Neural cell (in vitro differentiated cells): ENCODE measurements at regions not wholly inside any gene's neighbourhood (a gene's known extent, or its start where the extent isn't known, plus 50 kb on each side); places are given as distances from the start of the nearest gene placed in this dataset.

ENCODE experiments used
- H2AFZ ChIP-seq: fragments of 200-600, 300-800 bp; sonication (generic), shearing (Covaris generic); 2 replicates; pipeline ENCODE4 v1.6.0; 2014; ENCODE audit warnings: low read depth, mild to moderate bottlenecking, antibody characterized with exemption, low read length, moderate library complexity
- H3F3A ChIP-seq: fragments of 200-600 bp; shearing (Covaris generic); 2 replicates; pipeline ENCODE4 v1.6.1; 2016; ENCODE audit warnings: mild to moderate bottlenecking, moderate library complexity, mixed read lengths, antibody characterized with exemption, low read length; ENCODE audit not compliant: insufficient read depth, poor library complexity, severe bottlenecking
- H3K27ac ChIP-seq: fragments of 200-600, 300-800 bp; sonication (generic), shearing (Covaris generic); 2 replicates; pipeline ENCODE4 v1.5.1; 2014; ENCODE audit warnings: mild to moderate bottlenecking, low read length, moderate library complexity
- H3K27me3 ChIP-seq: fragments of 300-800, 200-600 bp; sonication (generic), shearing (Covaris generic); 2 replicates; pipeline ENCODE4 v1.6.0; 2014; ENCODE audit warnings: mild to moderate bottlenecking, low read depth, low read length, moderate library complexity; ENCODE audit not compliant: insufficient read depth
- H3K36me3 ChIP-seq: fragments of 300-800, 200-600 bp; sonication (generic), shearing (Covaris generic); 2 replicates; pipeline ENCODE4 v1.5.1; 2014; ENCODE audit warnings: mild to moderate bottlenecking, antibody characterized with exemption, low read length, moderate library complexity; ENCODE audit not compliant: insufficient read depth
- H3K4me2 ChIP-seq: fragments of 300-800, 200-600 bp; sonication (generic), shearing (Covaris generic); 2 replicates; pipeline ENCODE4 v1.6.0; 2014; ENCODE audit warnings: mild to moderate bottlenecking, low read length
- H3K4me3 ChIP-seq: fragments of 300-800, 200-600 bp; sonication (generic), shearing (Covaris generic); 2 replicates; pipeline ENCODE4 v1.5.1; 2014; ENCODE audit warnings: mild to moderate bottlenecking, low read length, moderate library complexity
- H3K79me2 ChIP-seq: fragments of 200-600 bp; shearing (Covaris generic); replicated peaks from 2 replicates; pipeline ENCODE4 v1.6.0; 2014; ENCODE audit warnings: mild to moderate bottlenecking, low read length, moderate library complexity; ENCODE audit not compliant: insufficient read depth
- H3K9ac ChIP-seq: fragments of 300-800, 200-600 bp; sonication (generic), shearing (Covaris generic); 2 replicates; pipeline ENCODE4 v1.6.1; 2016; ENCODE audit warnings: mild to moderate bottlenecking, low read length, mixed read lengths
- H3K9me2 ChIP-seq: fragments of 200-600 bp; shearing (Covaris generic); 2 replicates; pipeline ENCODE4 v1.6.1; 2016; ENCODE audit warnings: mild to moderate bottlenecking, low read length, mixed read lengths; ENCODE audit not compliant: insufficient read depth
- H3K9me3 ChIP-seq: fragments of 200-600, 300-800 bp; sonication (generic), shearing (Covaris generic); 2 replicates; pipeline ENCODE4 v1.6.1; 2016; ENCODE audit warnings: mild to moderate bottlenecking, mixed run types, low read length, moderate library complexity, mixed read lengths
- H4K20me1 ChIP-seq: fragments of 200-600 bp; shearing (Covaris generic); 2 replicates; pipeline ENCODE4 v1.6.1; 2016; ENCODE audit warnings: mild to moderate bottlenecking, mixed run types; ENCODE audit not compliant: insufficient read depth
- CTCF ChIP-seq: fragments of 450-650 bp; IDR thresholded peaks from 2 replicates; pipeline ENCODE4 v1.5.1; 2014; ENCODE audit warnings: antibody characterized with exemption, mild to moderate bottlenecking, moderate library complexity; ENCODE audit not compliant: poor library complexity, severe bottlenecking
- EP300 ChIP-seq: fragments of 450-650 bp; conservative IDR thresholded peaks from 2 replicates; pipeline ENCODE4 v1.6.1; 2014; ENCODE audit warnings: antibody characterized with exemption, mild to moderate bottlenecking, moderate library complexity; ENCODE audit not compliant: poor library complexity, severe bottlenecking
- EZH2 ChIP-seq: fragments of 200-600, 300-800 bp; shearing (Covaris generic), sonication (generic); IDR thresholded peaks from 2 replicates; pipeline ENCODE4 v1.6.1; 2014; ENCODE audit warnings: antibody characterized with exemption, low read length, borderline replicate concordance, mild to moderate bottlenecking; ENCODE audit not compliant: insufficient read depth, poor library complexity, severe bottlenecking
- MXI1 ChIP-seq: fragments of 450-650 bp; conservative IDR thresholded peaks from 2 replicates; pipeline ENCODE4 v1.6.1; 2014; ENCODE audit warnings: antibody characterized with exemption, mild to moderate bottlenecking; ENCODE audit not compliant: poor library complexity, severe bottlenecking
- POLR2AphosphoS5 ChIP-seq: IDR thresholded peaks from 2 replicates; pipeline ENCODE4 v1.6.1; 2012
- RAD21 ChIP-seq: fragments of 450-650 bp; conservative IDR thresholded peaks from 2 replicates; pipeline ENCODE4 v1.6.1; 2014; ENCODE audit warnings: antibody characterized with exemption, mild to moderate bottlenecking, moderate library complexity
- REST ChIP-seq: IDR thresholded peaks from 2 replicates; pipeline ENCODE4 v1.6.1; 2012; ENCODE audit warnings: borderline replicate concordance
- SMC3 ChIP-seq: fragments of 450-650 bp; conservative IDR thresholded peaks from 2 replicates; pipeline ENCODE4 v1.6.1; 2014; ENCODE audit warnings: antibody characterized with exemption, mild to moderate bottlenecking, moderate library complexity; ENCODE audit not compliant: poor library complexity
- TAF1 ChIP-seq: IDR thresholded peaks from 2 replicates; pipeline ENCODE4 v1.6.1; 2012; ENCODE audit warnings: low read depth

DNA sequence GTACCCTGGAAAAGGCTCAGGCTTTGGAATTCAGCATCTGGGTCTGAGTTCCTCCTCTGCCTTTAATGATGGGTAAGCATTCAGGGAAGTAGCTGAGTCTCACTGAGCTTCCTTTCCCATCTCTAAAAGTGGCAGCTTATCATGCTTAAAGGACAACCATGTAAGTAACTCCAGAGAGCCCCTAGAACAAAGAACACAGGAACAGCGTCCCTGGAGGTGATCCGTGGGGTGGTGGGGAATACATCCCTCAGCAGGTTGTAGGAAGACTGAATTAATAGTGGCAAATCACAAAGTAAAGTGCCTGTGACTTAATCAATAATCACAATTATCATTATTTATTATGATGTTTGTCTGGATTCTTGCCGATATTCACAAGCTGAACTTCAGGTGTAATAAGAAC lies 114.7 kb upstream of the ISX start:
- Histone ChIP-seq H3K4me3 (no peak overlapping the region), H3K9ac (no peak overlapping the region), H3K9me2 (no peaks in the 10 kb centered on the region), H4K20me1 (no peaks in the 10 kb centered on the region), H3K4me2 (no peak overlapping the region), H3K27ac (no peak overlapping the region), H3K36me3 (no peaks in the 10 kb centered on the region), H3K27me3 (no peaks in the 10 kb centered on the region), H3K79me2 (no peaks in the 10 kb centered on the region), H3K9me3 (no peaks in the 10 kb centered on the region), H2AFZ (no peak overlapping the region), H3F3A (no peaks in the 10 kb centered on the region)
- TF ChIP-seq CTCF: no peak
- no peak for TF ChIP-seq EP300
- no peak for TF ChIP-seq POLR2AphosphoS5
- TF ChIP-seq RAD21: no peak
- no peak for TF ChIP-seq SMC3
- TF ChIP-seq TAF1: no peak
- TF ChIP-seq MXI1: no peak
- no peak for TF ChIP-seq EZH2
- TF ChIP-seq REST: no peak

- no peaks in the 10 kb centered on the region for H3F3A ChIP-seq
- no peaks in the 10 kb centered on the region for H3K79me2 ChIP-seq
- no peak for TF ChIP-seq EZH2
- TF ChIP-seq RAD21: no peak
- TF ChIP-seq REST: no peak
- no peak for TF ChIP-seq SMC3
- TF ChIP-seq CTCF: no peak
- no peak for TF ChIP-seq POLR2AphosphoS5
- TF ChIP-seq EP300: no peak
- TF ChIP-seq TAF1: no peak
Observed at GRCh38 chr22:34960005-34960404, 106.0 kb upstream of the ISX start.

More at GRCh38 chr22:34960005-34960404, 106.0 kb upstream of the ISX start:
- Histone ChIP-seq H3K36me3 (no peaks in the 10 kb centered on the region), H3K4me2 (no peak overlapping the region), H3K27ac (no peak overlapping the region), H3K9me2 (no peaks in the 10 kb centered on the region), H2AFZ (no peak overlapping the region), H3K4me3 (no peak overlapping the region), H3K27me3 (no peaks in the 10 kb centered on the region), H3K9ac (no peak overlapping the region), H3K9me3 (no peaks in the 10 kb centered on the region), H4K20me1 (no peaks in the 10 kb centered on the region)
